Spleen (tissue), 11 donors: ENCODE measurements at regions not wholly inside any gene's neighbourhood (a gene's known extent, or its start where the extent isn't known, plus 50 kb on each side); places are given as distances from the start of the nearest gene placed in this dataset.

Experiments used
- DNase-seq: peaks from one replicate; pipeline ENCODE4 v3.0.0-alpha.2; 2020
- H3K27ac ChIP-seq, 8 donors: fragments of 200-600 bp; sonication (generic) in 7 of 8; 1 replicate in 4 of 8; 2 replicates in 4 of 8; pipeline versions ENCODE4 v1.5.0 to v1.8.0; 2016 to 2021; ENCODE audit warnings: inconsistent platforms in 4 of 8, mild to moderate bottlenecking in 4 of 8, moderate library complexity in 1 of 8
- H3K27me3 ChIP-seq, 7 donors: fragments of 200-600 bp; sonication (generic) in 6 of 7; replicated peaks in 1 of 7; 1 replicate in 4 of 7; 2 replicates in 3 of 7; pipeline versions ENCODE4 v1.5.0 to v1.8.0; 2016 to 2021; ENCODE audit warnings: inconsistent platforms in 3 of 7, mild to moderate bottlenecking in 1 of 7
- H3K36me3 ChIP-seq, 6 donors: fragments of 200-600 bp; sonication (generic) in 5 of 6; 1 replicate in 4 of 6; 2 replicates in 2 of 6; pipeline versions ENCODE4 v1.5.0 to v1.8.0; 2016 to 2021; ENCODE audit warnings: inconsistent platforms in 2 of 6
- H3K4me1 ChIP-seq, 6 donors: fragments of 200-600 bp; sonication (generic) in 5 of 6; 1 replicate in 3 of 6; 2 replicates in 3 of 6; pipeline versions ENCODE4 v1.5.0 to v1.8.0; 2016 to 2021; ENCODE audit warnings: inconsistent platforms in 3 of 6
- H3K4me3 ChIP-seq, 8 donors: fragments of 200-600 bp; sonication (generic) in 7 of 8; 1 replicate in 4 of 8; 2 replicates in 4 of 8; pipeline versions ENCODE4 v1.5.0 to v1.8.0; 2016 to 2021; ENCODE audit warnings: inconsistent platforms in 4 of 8, mild to moderate bottlenecking in 4 of 8, moderate library complexity in 2 of 8
- H3K9me3 ChIP-seq, 8 donors: fragments of 200-600 bp; sonication (generic) in 7 of 8; 1 replicate in 4 of 8; 2 replicates in 4 of 8; pipeline versions ENCODE4 v1.5.0 to v1.8.0; 2016 to 2021; ENCODE audit warnings: inconsistent platforms in 4 of 8
- CTCF ChIP-seq, 11 experiments: fragments of 200-600 bp in 7 of 11; fragments of 450-650 bp in 4 of 11; sonication (generic) in 4 of 11; IDR thresholded peaks in 8 of 11; conservative IDR thresholded peaks in 3 of 11; 1 replicate in 7 of 11; 2 replicates in 4 of 11; pipeline versions ENCODE4 v1.4.0 to v1.8.0; 2016 to 2021; ENCODE audit warnings: antibody characterized with exemption in 11 of 11, inconsistent platforms in 4 of 11, mild to moderate bottlenecking in 1 of 11
- POLR2A ChIP-seq, 3 donors: fragments of 450-650 bp; IDR thresholded peaks; one replicate each; pipeline ENCODE4 v1.5.1; 2017; ENCODE audit warnings: antibody characterized with exemption in 3 of 3, mild to moderate bottlenecking in 1 of 3
- POLR2AphosphoS5 ChIP-seq, 3 donors: sonication (generic); formaldehyde crosslinking; IDR thresholded peaks; one replicate each; pipeline ENCODE4 v1.5.1; 2017; ENCODE audit warnings: antibody characterized with exemption in 3 of 3
- WGBS, 5 donors: extraction: QIAGEN DNeasy Blood & Tissue Kit in 3 of 5; methylation state at CpG; one replicate each; pipeline versions ENCODE4 v1.1.5 to v1.1.7; 2013 to 2018; 5-methylcytosine and 5-hydroxymethylcytosine counted together
- intact Hi-C: fragments of 100-400 bp; cut with DNase I; formaldehyde crosslinking; loops from one replicate; pipeline ENCODE4 v1.15.0; 2023; ENCODE audit warnings: low total_unique reads
- donor health status: healthy with polysubstance abuse.
- donor health status: DM: no; HTN: no; CAD: no; lungs with moderate emphysema.
- donor health status: DM: no; HTN: no; CAD: no.
- donor health status: Bipolar disorder and iron deficiency.
- donor health status: healthy.
- donor health status: DM: no; HTN: no; CAD: no.
- donor health status: DM: yes; HTN: yes; CAD: no.

- Histone ChIP-seq H3K9me3 (peaks cover 0 to 17% (median 5%) of the 10 kb centered on the region in 8 donors), H3K4me3 (no peak overlapping the region), H3K4me1 (no peaks in the 10 kb centered on the region), H3K36me3 (no peaks in the 10 kb centered on the region), H3K27ac (no peak overlapping the region), H3K27me3 (no peaks in the 10 kb centered on the region)
- DNase-seq = no peak
- intact Hi-C loops = no loop called here
- no peak for TF ChIP-seq CTCF (IDR thresholded peaks at IDR 0.05 in 8 of 11, conservative IDR thresholded peaks at IDR 0.05 in 3 of 11)
- no peak for TF ChIP-seq POLR2AphosphoS5 (IDR thresholded peaks at IDR 0.05)
- TF ChIP-seq POLR2A (IDR thresholded peaks at IDR 0.05) = no peak
- 73 to 85% (median 83%) methylated on average over 3 of the region's 3 CpGs for WGBS, 5 donors
These were observed 369.4 kb upstream of the AJAP1 start for GRCh38 chr1:4284976-4285375.

DNA sequence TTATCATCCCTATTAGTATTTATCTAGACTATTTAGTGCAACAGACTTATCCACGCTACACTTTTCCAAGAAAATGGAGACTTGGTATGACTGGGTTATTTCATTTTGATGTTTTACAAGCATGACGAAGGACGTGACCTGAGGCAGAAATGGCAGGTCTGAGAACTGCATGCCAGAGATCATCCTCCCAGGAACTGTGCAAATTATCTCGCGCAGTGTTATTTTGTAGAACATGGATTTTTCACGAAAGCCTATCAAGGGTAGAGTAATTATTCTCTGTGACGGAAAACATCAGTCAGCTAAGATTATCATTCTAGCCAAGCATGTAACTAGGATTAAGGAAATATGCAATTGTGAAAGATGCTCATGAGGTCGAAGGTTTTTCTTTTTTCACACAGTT, 361.5 kb upstream of the AJAP1 start:
- intact Hi-C loops = no loop called here
- Histone ChIP-seq H3K36me3 (no peaks in the 10 kb centered on the region), H3K9me3 (peaks cover 0 to 21% (median 7%) of the 10 kb centered on the region in 8 donors), H3K27ac (no peak overlapping the region), H3K4me1 (no peaks in the 10 kb centered on the region), H3K4me3 (no peak overlapping the region), H3K27me3 (peaks cover 0 to 22% (median 0%) of the 10 kb centered on the region in 7 donors)
- no peak for DNase-seq
- TF ChIP-seq POLR2A (IDR thresholded peaks at IDR 0.05) (no peak), POLR2AphosphoS5 (IDR thresholded peaks at IDR 0.05) (no peak)
- WGBS, 5 donors = 71 to 87% (median 80%) methylated on average over 8 of the region's 8 CpGs

DNA sequence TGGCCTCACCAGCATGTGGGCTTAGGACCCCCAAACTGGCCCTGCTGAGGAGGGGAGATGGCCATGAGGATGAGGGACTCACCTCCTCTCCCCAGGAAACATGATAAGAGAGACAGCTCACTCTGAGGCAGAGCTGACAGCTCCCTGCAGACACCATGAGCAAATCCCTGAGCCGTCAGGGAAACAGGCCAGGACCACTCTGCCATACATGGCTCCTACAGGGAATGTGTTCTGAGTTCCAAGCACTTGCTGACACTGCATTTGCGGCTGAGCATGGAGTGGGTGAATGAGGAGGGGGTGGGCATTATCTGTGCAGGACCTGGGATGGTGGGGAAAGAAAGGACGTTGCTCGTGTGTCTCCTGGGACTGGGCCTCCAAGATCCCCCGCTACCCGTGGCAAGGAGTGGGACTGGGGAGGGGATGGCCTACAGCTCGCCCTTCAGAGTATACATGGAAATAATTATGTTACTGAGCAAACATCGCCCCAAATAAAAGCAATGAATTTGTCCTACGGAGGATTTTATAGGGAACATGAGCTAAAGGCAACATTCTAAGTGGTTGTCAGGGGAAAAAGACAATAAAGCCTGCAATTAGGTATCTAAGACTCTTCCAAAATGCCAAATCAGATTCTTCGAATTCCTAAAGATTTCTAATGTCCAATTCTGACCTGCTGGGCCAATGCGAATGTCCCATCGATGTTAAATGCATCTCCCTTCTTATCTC, 355.9 kb upstream of the AJAP1 start:
- DNase-seq = no peak
- Histone ChIP-seq H3K9me3 (peaks cover 0 to 19% (median 0%) of the 10 kb centered on the region in 8 donors), H3K4me3 (no peak overlapping the region), H3K36me3 (no peaks in the 10 kb centered on the region), H3K4me1 (no peaks in the 10 kb centered on the region), H3K27me3 (peaks cover 0 to 12% (median 0%) of the 10 kb centered on the region in 7 donors), H3K27ac (no peak overlapping the region)
- 72 to 84% (median 76%) methylated on average over 12 of the region's 12 CpGs for whole genome bisulfite sequencing, 5 donors
- TF ChIP-seq POLR2AphosphoS5 (IDR thresholded peaks at IDR 0.05) (no peak), POLR2A (IDR thresholded peaks at IDR 0.05) (no peak), CTCF (IDR thresholded peaks at IDR 0.05 in 8 of 11, conservative IDR thresholded peaks at IDR 0.05 in 3 of 11) (no peak)
- intact Hi-C loops = no loop called here

DNA sequence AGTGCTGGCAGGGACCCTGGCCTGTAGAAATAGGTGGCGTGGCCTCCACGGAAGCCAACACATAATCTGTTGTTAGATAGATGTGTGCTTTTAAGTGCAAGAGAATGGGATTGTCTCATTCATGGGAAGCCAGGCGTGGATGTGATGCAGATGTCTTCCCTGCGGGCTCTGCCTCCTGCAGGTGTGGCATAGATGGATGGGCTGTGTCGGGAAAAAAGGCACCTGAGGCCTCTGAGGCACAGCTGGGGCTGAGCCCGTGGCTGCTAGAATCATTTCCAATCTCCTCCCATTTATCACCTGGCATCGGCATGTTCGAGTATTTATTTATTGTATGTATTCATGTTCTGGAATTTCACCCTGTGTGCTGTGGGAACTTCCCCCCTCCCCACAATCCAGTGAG, 353.4 kb upstream of the AJAP1 start:
- no peak for TF ChIP-seq CTCF (IDR thresholded peaks at IDR 0.05 in 8 of 11, conservative IDR thresholded peaks at IDR 0.05 in 3 of 11)
- TF ChIP-seq POLR2AphosphoS5 (IDR thresholded peaks at IDR 0.05) = no peak
- TF ChIP-seq POLR2A (IDR thresholded peaks at IDR 0.05) = no peak
- H3K27ac ChIP-seq = no peak overlapping the region
- no peak overlapping the region for H3K4me3 ChIP-seq
- peaks cover 0 to 33% (median 0%) of the 10 kb centered on the region in 8 donors for H3K9me3 ChIP-seq
- no peaks in the 10 kb centered on the region for H3K4me1 ChIP-seq
- WGBS, 5 donors = 69 to 86% (median 78%) methylated on average over 8 of the region's 8 CpGs
- intact Hi-C loops = no loop called here
- no peaks in the 10 kb centered on the region for H3K36me3 ChIP-seq
- peaks cover 0 to 6% (median 0%) of the 10 kb centered on the region in 7 donors for H3K27me3 ChIP-seq
- DNase-seq = no peak
